HEK293 (cell line): ENCODE measurements at regions not wholly inside any gene's neighbourhood (a gene's known extent, or its start where the extent isn't known, plus 50 kb on each side); places are given as distances from the start of the nearest gene placed in this dataset.

ENCODE experiments used
- SP3 ChIP-seq: fragments of 450-650 bp; formaldehyde crosslinking; IDR thresholded peaks from 2 replicates; pipeline ENCODE4 v1.5.1; 2016; ENCODE audit warnings: missing biosample characterization, missing genetic modification characterization
- YY1 ChIP-seq: fragments of 450-650 bp; formaldehyde crosslinking; IDR thresholded peaks from 2 replicates; pipeline ENCODE4 v1.5.1; 2018; ENCODE audit warnings: missing biosample characterization, missing genetic modification characterization
- ZNF660 ChIP-seq: fragments of 450-650 bp; IDR thresholded peaks from 2 replicates; pipeline ENCODE4 v1.5.1; 2018; ENCODE audit warnings: missing biosample characterization, mild to moderate bottlenecking, missing genetic modification characterization

DNA sequence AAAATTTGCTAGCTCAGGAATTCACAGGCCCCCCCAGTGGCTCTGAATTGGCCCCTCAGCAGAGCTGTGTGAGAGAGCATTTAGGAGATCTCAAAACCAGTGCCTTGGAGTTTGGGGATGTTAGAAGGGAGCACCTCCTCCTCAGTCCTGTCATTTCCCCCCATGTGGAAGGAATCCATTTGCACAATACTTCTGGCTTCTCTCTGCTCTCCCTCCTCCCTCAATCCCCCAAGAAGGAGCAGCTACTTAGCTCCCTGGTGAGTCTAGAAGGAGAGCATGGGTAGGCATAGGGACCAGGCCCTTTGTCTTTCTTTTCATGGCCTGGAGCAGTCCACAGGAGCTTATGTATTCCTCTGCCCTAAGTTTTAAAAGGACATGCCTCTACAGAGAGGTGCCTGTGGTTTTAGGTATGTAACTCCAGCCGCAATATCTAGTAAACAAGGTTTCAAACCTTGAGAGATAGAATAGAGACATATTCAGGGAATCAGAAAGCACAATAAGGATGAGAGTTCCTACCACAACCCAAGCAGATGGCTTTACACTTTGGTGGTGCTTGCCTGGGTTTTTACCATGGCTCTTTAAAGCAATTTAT lies 199.4 kb downstream of the FCRL5 start:
- no peak for TF ChIP-seq SP3
- no peak for TF ChIP-seq ZNF660 (tag by site-specific recombination)
- no peak for TF ChIP-seq YY1
